K562 (cell line): ENCODE measurements at regions not wholly inside any gene's neighbourhood (a gene's known extent, or its start where the extent isn't known, plus 50 kb on each side); places are given as distances from the start of the nearest gene placed in this dataset.

Experiments used
- ATF3 ChIP-seq, 2 experiments: fragments of 450-650 bp in 1 of 2; sonication (generic) in 1 of 2; formaldehyde crosslinking in 1 of 2; IDR thresholded peaks in 1 of 2; conservative IDR thresholded peaks in 1 of 2; 2 replicates each; pipeline versions ENCODE4 v1.6.1 to v1.8.1; 2016 to 2023; ENCODE audit warnings: mild to moderate bottlenecking in 2 of 2, moderate library complexity in 2 of 2, inconsistent platforms in 1 of 2, missing genetic modification reagents in 1 of 2
- CEBPB ChIP-seq: fragments of 450-650 bp; IDR thresholded peaks from 2 replicates; pipeline ENCODE4 v1.6.1; 2016; ENCODE audit warnings: missing genetic modification characterization, missing compliant biosample characterization
- COPS2 ChIP-seq: fragments of 450-650 bp; conservative IDR thresholded peaks from 2 replicates; pipeline ENCODE4 v1.6.1; 2016; ENCODE audit warnings: mild to moderate bottlenecking, moderate library complexity
- E2F6 ChIP-seq, 2 experiments: IDR thresholded peaks; 2 replicates each; pipeline ENCODE4 v1.6.1; 2011; ENCODE audit warnings: borderline replicate concordance in 1 of 2, control low read depth in 1 of 2, low read depth in 1 of 2, low read length in 1 of 2, mild to moderate bottlenecking in 1 of 2, mixed read lengths in 1 of 2, moderate library complexity in 1 of 2; ENCODE audit not compliant: insufficient read depth in 1 of 2, insufficient read length in 1 of 2, poor library complexity in 1 of 2, severe bottlenecking in 1 of 2; ENCODE audit errors: extremely low read depth in 1 of 2
- NCOA6 ChIP-seq: fragments of 450-650 bp; IDR thresholded peaks from 2 replicates; pipeline ENCODE4 v1.6.1; 2017; ENCODE audit warnings: mild to moderate bottlenecking
- POLR2A ChIP-seq: fragments of 450-650 bp; conservative IDR thresholded peaks from 2 replicates; pipeline ENCODE4 v1.6.1; 2016
- RAD21 ChIP-seq, 2 experiments: fragments of 250-450 bp in 1 of 2; fragments of 450-650 bp in 1 of 2; sonication (Bioruptor Pico) in 1 of 2; formaldehyde crosslinking in 1 of 2; IDR thresholded peaks in 1 of 2; conservative IDR thresholded peaks in 1 of 2; 2 replicates each; pipeline versions ENCODE4 v1.4.0 to v1.8.0; 2020 to 2022; ENCODE audit warnings: mild to moderate bottlenecking in 2 of 2, moderate library complexity in 1 of 2
- SIN3B ChIP-seq: fragments of 450-650 bp; IDR thresholded peaks from 2 replicates; pipeline ENCODE4 v1.6.1; 2017; ENCODE audit warnings: low read depth, mild to moderate bottlenecking, moderate library complexity
- SP2 ChIP-seq: IDR thresholded peaks from 2 replicates; pipeline ENCODE4 v1.6.1; 2011; ENCODE audit warnings: mild to moderate bottlenecking, low read depth, low read length, moderate library complexity; ENCODE audit not compliant: poor library complexity, severe bottlenecking; ENCODE audit errors: extremely low read depth
- U2AF1 ChIP-seq: fragments of 200-400 bp; formaldehyde crosslinking; optimal IDR thresholded peaks from 2 replicates; pipeline ENCODE3; 2017; ENCODE audit warnings: mild to moderate bottlenecking, low read depth, low read length, moderate library complexity
- ZNF347 ChIP-seq: fragments of 450-650 bp; formaldehyde crosslinking; IDR thresholded peaks from 2 replicates; pipeline ENCODE4 v1.4.0; 2020; ENCODE audit warnings: low read depth, mild to moderate bottlenecking, moderate library complexity
- ZNF507 ChIP-seq: conservative IDR thresholded peaks from 2 replicates; pipeline ENCODE4 v1.6.1; 2017; ENCODE audit warnings: missing genetic modification characterization, missing compliant biosample characterization
- ZNF75A ChIP-seq: fragments of 450-650 bp; formaldehyde crosslinking; IDR thresholded peaks from 2 replicates; pipeline ENCODE4 v1.4.0; 2020; ENCODE audit warnings: mild to moderate bottlenecking
- ZNF764 ChIP-seq: fragments of 250-450 bp; sonication (Bioruptor Pico); IDR thresholded peaks from 2 replicates; pipeline ENCODE4 v1.4.0; 2020; ENCODE audit warnings: low read depth, mild to moderate bottlenecking, moderate library complexity
- TF ChIP-seq, protein P1 (sequence below): fragments of 200-800 bp; sonication (Bioruptor generic); IDR thresholded peaks from 2 replicates; pipeline ENCODE4 v1.6.1; 2017; ENCODE audit warnings: missing genetic modification characterization, missing compliant biosample characterization
- TF ChIP-seq, protein P2 (sequence below), 3 experiments: IDR thresholded peaks in 2 of 3; conservative IDR thresholded peaks in 1 of 3; 2 replicates each; pipeline ENCODE4 v1.5.1; 2011 to 2012; ENCODE audit warnings: low read length in 3 of 3, mild to moderate bottlenecking in 3 of 3, control low read depth in 2 of 3, improper control_type of control experiment in 1 of 3, inconsistent platforms in 1 of 3, low read depth in 1 of 3, mixed read lengths in 1 of 3, moderate library complexity in 1 of 3; ENCODE audit not compliant: insufficient read depth in 2 of 3
- TF ChIP-seq, protein P3 (sequence below): fragments of 200-400 bp; formaldehyde crosslinking; IDR thresholded peaks from 2 replicates; pipeline ENCODE4 v1.6.1; 2017; ENCODE audit warnings: mild to moderate bottlenecking, low read depth, low read length, moderate library complexity
- TF ChIP-seq, protein P4 (sequence below), 3 experiments: fragments of 200-800 bp in 1 of 3; sonication (Bioruptor generic) in 1 of 3; sonication (generic) in 1 of 3; formaldehyde crosslinking in 1 of 3; IDR thresholded peaks; 2 replicates each; pipeline versions ENCODE4 v1.6.1 to v1.8.0; 2016 to 2022; ENCODE audit warnings: mild to moderate bottlenecking in 2 of 3, missing compliant biosample characterization in 2 of 3, missing genetic modification characterization in 2 of 3, missing genetic modification reagents in 1 of 3

DNA sequence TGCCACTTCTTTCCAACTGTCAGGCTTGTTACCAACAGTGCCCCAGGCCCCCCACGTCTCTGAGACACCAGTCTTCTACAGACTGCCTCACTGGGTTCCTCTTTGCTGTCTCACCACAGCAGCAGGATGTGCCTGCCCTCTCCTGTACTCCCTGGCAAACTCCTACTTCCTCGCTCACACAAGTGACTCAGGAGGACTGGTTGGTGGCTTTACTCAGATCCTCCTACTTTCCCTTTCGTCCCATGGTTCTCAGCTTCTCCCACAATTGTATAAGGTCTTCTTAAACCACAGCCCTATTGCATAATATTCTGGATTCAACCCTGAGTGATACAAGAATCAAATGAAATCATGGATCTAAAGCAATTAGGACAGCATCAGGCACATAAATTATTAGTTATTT lies 246.6 kb upstream of the PROK2 start (continued):
- TF ChIP-seq ZNF507 (tag) (no peak), COPS2 (no peak), ZNF75A (CRISPR knock-in tag) (peak; percentile 84), E2F6 (IDR thresholded peaks at IDR 0.05; ENCODE audit: borderline replicate concordance in 1 of 2, extremely low read depth in 1 of 2, insufficient read depth in 1 of 2, insufficient read length in 1 of 2, low read depth in 1 of 2, low read length in 1 of 2, poor library complexity in 1 of 2, severe bottlenecking in 1 of 2) (no peak), U2AF1 (no peak), ATF3 (IDR thresholded peaks at IDR 0.05) (peak; percentile 16; the same call in 1 of the 2 replicates), ATF3 (CRISPR knock-in tag; conservative IDR thresholded peaks at IDR 0.05) (no peak), RAD21 (CRISPR knock-in tag; conservative IDR thresholded peaks at IDR 0.05 in 1 of 2, IDR thresholded peaks at IDR 0.05 in 1 of 2) (peak; percentile 54), POLR2A (no peak), SP2 (no peak), NCOA6 (no peak), SIN3B (no peak), ZNF764 (CRISPR knock-in tag) (no peak), CEBPB (tag) (peak; percentile 76), ZNF347 (CRISPR knock-in tag) (no peak)
- TF ChIP-seq, protein P1, sequence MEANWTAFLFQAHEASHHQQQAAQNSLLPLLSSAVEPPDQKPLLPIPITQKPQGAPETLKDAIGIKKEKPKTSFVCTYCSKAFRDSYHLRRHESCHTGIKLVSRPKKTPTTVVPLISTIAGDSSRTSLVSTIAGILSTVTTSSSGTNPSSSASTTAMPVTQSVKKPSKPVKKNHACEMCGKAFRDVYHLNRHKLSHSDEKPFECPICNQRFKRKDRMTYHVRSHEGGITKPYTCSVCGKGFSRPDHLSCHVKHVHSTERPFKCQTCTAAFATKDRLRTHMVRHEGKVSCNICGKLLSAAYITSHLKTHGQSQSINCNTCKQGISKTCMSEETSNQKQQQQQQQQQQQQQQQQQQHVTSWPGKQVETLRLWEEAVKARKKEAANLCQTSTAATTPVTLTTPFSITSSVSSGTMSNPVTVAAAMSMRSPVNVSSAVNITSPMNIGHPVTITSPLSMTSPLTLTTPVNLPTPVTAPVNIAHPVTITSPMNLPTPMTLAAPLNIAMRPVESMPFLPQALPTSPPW = no peak
- TF ChIP-seq, protein P2, sequence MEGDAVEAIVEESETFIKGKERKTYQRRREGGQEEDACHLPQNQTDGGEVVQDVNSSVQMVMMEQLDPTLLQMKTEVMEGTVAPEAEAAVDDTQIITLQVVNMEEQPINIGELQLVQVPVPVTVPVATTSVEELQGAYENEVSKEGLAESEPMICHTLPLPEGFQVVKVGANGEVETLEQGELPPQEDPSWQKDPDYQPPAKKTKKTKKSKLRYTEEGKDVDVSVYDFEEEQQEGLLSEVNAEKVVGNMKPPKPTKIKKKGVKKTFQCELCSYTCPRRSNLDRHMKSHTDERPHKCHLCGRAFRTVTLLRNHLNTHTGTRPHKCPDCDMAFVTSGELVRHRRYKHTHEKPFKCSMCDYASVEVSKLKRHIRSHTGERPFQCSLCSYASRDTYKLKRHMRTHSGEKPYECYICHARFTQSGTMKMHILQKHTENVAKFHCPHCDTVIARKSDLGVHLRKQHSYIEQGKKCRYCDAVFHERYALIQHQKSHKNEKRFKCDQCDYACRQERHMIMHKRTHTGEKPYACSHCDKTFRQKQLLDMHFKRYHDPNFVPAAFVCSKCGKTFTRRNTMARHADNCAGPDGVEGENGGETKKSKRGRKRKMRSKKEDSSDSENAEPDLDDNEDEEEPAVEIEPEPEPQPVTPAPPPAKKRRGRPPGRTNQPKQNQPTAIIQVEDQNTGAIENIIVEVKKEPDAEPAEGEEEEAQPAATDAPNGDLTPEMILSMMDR (IDR thresholded peaks at IDR 0.05 in 2 of 3, conservative IDR thresholded peaks at IDR 0.05 in 1 of 3; ENCODE audit: insufficient read depth in 2 of 3, low read depth in 1 of 3, low read length in 3 of 3) = peak in 1 of 3 experiments; percentile 38; a peak in 2 of 6 replicates
- TF ChIP-seq, protein P3, sequence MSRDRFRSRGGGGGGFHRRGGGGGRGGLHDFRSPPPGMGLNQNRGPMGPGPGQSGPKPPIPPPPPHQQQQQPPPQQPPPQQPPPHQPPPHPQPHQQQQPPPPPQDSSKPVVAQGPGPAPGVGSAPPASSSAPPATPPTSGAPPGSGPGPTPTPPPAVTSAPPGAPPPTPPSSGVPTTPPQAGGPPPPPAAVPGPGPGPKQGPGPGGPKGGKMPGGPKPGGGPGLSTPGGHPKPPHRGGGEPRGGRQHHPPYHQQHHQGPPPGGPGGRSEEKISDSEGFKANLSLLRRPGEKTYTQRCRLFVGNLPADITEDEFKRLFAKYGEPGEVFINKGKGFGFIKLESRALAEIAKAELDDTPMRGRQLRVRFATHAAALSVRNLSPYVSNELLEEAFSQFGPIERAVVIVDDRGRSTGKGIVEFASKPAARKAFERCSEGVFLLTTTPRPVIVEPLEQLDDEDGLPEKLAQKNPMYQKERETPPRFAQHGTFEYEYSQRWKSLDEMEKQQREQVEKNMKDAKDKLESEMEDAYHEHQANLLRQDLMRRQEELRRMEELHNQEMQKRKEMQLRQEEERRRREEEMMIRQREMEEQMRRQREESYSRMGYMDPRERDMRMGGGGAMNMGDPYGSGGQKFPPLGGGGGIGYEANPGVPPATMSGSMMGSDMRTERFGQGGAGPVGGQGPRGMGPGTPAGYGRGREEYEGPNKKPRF = no peak
- TF ChIP-seq, protein P4, sequence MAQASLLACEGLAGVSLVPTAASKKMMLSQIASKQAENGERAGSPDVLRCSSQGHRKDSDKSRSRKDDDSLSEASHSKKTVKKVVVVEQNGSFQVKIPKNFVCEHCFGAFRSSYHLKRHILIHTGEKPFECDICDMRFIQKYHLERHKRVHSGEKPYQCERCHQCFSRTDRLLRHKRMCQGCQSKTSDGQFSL (CRISPR knock-in tag; IDR thresholded peaks at IDR 0.05) = no peak
- TF ChIP-seq, protein P4 (tag; IDR thresholded peaks at IDR 0.05) = no peak
